ENCODE measurements at regions not wholly inside any gene's neighbourhood (a gene's known extent, or its start where the extent isn't known, plus 50 kb on each side); places are given as distances from the start of the nearest gene placed in this dataset.

DNA sequence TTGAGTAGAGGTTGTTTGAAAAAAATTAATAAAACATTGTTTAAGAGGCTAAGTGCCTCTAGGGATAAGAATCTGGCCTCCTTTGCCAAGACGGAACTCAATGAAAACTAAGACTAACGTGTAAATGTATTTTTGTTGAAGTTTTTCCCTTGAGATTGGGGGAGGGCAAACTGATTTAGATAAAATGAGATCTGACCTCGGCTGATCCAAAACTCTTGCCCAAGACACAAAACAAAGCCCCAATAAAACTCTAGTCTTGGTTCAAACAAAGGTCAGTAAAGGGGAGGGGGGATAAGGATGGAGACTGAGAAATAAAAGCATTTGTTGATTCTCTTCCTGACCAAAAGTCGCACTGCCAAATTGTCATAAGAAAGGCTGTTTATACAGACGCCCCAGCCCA is 134.8 kb upstream of the DPT start:
- TF ChIP-seq, protein P1, sequence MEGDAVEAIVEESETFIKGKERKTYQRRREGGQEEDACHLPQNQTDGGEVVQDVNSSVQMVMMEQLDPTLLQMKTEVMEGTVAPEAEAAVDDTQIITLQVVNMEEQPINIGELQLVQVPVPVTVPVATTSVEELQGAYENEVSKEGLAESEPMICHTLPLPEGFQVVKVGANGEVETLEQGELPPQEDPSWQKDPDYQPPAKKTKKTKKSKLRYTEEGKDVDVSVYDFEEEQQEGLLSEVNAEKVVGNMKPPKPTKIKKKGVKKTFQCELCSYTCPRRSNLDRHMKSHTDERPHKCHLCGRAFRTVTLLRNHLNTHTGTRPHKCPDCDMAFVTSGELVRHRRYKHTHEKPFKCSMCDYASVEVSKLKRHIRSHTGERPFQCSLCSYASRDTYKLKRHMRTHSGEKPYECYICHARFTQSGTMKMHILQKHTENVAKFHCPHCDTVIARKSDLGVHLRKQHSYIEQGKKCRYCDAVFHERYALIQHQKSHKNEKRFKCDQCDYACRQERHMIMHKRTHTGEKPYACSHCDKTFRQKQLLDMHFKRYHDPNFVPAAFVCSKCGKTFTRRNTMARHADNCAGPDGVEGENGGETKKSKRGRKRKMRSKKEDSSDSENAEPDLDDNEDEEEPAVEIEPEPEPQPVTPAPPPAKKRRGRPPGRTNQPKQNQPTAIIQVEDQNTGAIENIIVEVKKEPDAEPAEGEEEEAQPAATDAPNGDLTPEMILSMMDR (conservative IDR thresholded peaks at IDR 0.05; ENCODE audit: low read length) = no peak
- TF ChIP-seq EZH2phosphoT487 (IDR thresholded peaks at IDR 0.05; ENCODE audit: borderline replicate concordance, low read depth, low read length) = no peak
